ENCODE measurements at regions not wholly inside any gene's neighbourhood (a gene's known extent, or its start where the extent isn't known, plus 50 kb on each side); places are given as distances from the start of the nearest gene placed in this dataset.

DNA sequence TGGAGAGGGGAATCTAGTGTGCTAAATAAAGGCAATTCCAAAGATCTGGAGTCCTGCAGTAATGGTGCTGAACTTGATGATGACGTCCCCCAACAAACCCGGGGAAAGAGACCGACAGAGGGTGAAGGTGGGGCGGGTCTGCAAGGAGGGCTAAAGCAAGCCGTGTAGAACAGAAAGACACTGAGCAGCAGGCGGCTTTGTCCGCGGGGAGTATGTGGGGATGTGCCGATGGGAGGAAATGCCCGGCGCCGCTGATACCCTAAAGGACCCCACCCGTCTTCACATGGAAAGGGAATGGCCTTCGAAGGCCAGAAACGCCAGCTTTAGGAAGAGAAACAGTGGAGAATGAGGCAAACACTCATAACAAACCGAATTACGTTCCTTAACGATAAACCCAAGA, 528.9 kb downstream of the ZNF674 start:
- Mint-ChIP-seq H3K27me3 (ENCODE audit: low read depth in 3 of 3) (peaks cover 0 to 13% (median 0%) of the 10 kb centered on the region in 3 donors), H3K27ac (no peak overlapping the region), H3K4me3 (no peak overlapping the region), H3K36me3 (no peaks in the 10 kb centered on the region), H3K4me1 (no peaks in the 10 kb centered on the region), H3K9me3 (peaks cover 0 to 5% (median 0%) of the 10 kb centered on the region in 7 donors)
- H2AFZ ChIP-seq (ENCODE audit: insufficient read depth, low read depth, low read length, poor library complexity, severe bottlenecking): no peak overlapping the region
- no peaks in the 10 kb centered on the region for H3K4me1 ChIP-seq (ENCODE audit: control insufficient read depth in 1 of 2, insufficient read depth in 2 of 2, low read length in 2 of 2)
- H3K9me3 ChIP-seq (replicated peaks in 1 of 2; ENCODE audit: control insufficient read depth in 1 of 2, insufficient read depth in 1 of 2, low read length in 2 of 2): no peaks in the 10 kb centered on the region
- WGBS (ENCODE audit: insufficient coverage): 95% methylated on average over 3 of the region's 18 CpGs
- no peaks in the 10 kb centered on the region for H4K20me1 ChIP-seq (ENCODE audit: insufficient read depth, low read length)
- TF ChIP-seq, protein P1, sequence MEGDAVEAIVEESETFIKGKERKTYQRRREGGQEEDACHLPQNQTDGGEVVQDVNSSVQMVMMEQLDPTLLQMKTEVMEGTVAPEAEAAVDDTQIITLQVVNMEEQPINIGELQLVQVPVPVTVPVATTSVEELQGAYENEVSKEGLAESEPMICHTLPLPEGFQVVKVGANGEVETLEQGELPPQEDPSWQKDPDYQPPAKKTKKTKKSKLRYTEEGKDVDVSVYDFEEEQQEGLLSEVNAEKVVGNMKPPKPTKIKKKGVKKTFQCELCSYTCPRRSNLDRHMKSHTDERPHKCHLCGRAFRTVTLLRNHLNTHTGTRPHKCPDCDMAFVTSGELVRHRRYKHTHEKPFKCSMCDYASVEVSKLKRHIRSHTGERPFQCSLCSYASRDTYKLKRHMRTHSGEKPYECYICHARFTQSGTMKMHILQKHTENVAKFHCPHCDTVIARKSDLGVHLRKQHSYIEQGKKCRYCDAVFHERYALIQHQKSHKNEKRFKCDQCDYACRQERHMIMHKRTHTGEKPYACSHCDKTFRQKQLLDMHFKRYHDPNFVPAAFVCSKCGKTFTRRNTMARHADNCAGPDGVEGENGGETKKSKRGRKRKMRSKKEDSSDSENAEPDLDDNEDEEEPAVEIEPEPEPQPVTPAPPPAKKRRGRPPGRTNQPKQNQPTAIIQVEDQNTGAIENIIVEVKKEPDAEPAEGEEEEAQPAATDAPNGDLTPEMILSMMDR (IDR thresholded peaks at IDR 0.05): no peak
- no peak overlapping the region for H3K4me3 ChIP-seq (replicated peaks in 1 of 3; ENCODE audit: low read depth in 2 of 3, low read length in 3 of 3)
- no peaks in the 10 kb centered on the region for H3K79me2 ChIP-seq (ENCODE audit: insufficient read depth, low read length)
- no peaks in the 10 kb centered on the region for H3K36me3 ChIP-seq (replicated peaks in 1 of 2; ENCODE audit: control insufficient read depth in 1 of 2, insufficient read depth in 2 of 2, low read length in 2 of 2)
- intact Hi-C loops (cut with micrococcal nuclease): no loop called here
- H3K27me3 ChIP-seq (ENCODE audit: control insufficient read depth in 2 of 2, insufficient read depth in 2 of 2, low read length in 2 of 2): peaks cover 0 to 3% of the 10 kb centered on the region in 2 donors
- DNase-seq: no peak
- no peak overlapping the region for H3K4me2 ChIP-seq (replicated peaks; ENCODE audit: extremely low read depth, low read length, poor library complexity, severe bottlenecking)
- no peak overlapping the region for H3K9ac ChIP-seq (ENCODE audit: insufficient read depth, low read length, poor library complexity, severe bottlenecking)
- no peak overlapping the region for H3K27ac ChIP-seq (ENCODE audit: low read depth in 1 of 2, low read length in 2 of 2)

GRCh38 chrX:46015653-46016052, 529.6 kb downstream of the ZNF674 start:
- Histone ChIP-seq H3K27me3 (ENCODE audit: control insufficient read depth in 2 of 2, insufficient read depth in 2 of 2, low read length in 2 of 2) (peaks cover 0 to 3% of the 10 kb centered on the region in 2 donors), H3K79me2 (ENCODE audit: insufficient read depth, low read length) (no peaks in the 10 kb centered on the region), H3K27ac (ENCODE audit: low read depth in 1 of 2, low read length in 2 of 2) (no peak overlapping the region), H4K20me1 (ENCODE audit: insufficient read depth, low read length) (no peaks in the 10 kb centered on the region), H3K4me3 (replicated peaks in 1 of 3; ENCODE audit: low read depth in 2 of 3, low read length in 3 of 3) (no peak overlapping the region), H3K4me1 (ENCODE audit: control insufficient read depth in 1 of 2, insufficient read depth in 2 of 2, low read length in 2 of 2) (no peaks in the 10 kb centered on the region), H2AFZ (ENCODE audit: insufficient read depth, low read depth, low read length, poor library complexity, severe bottlenecking) (no peak overlapping the region), H3K9ac (ENCODE audit: insufficient read depth, low read length, poor library complexity, severe bottlenecking) (no peak overlapping the region), H3K4me2 (replicated peaks; ENCODE audit: extremely low read depth, low read length, poor library complexity, severe bottlenecking) (no peak overlapping the region), H3K9me3 (replicated peaks in 1 of 2; ENCODE audit: control insufficient read depth in 1 of 2, insufficient read depth in 1 of 2, low read length in 2 of 2) (no peaks in the 10 kb centered on the region), H3K36me3 (replicated peaks in 1 of 2; ENCODE audit: control insufficient read depth in 1 of 2, insufficient read depth in 2 of 2, low read length in 2 of 2) (no peaks in the 10 kb centered on the region)
- WGBS (ENCODE audit: insufficient coverage): no CpG with 5 or more reads among the region's 2 CpGs
- no peaks in the 10 kb centered on the region for H3K36me3 Mint-ChIP-seq
- TF ChIP-seq, protein P1 (IDR thresholded peaks at IDR 0.05): no peak
- no peak for DNase-seq
- intact Hi-C loops (cut with micrococcal nuclease): no loop called here
- H3K4me3 Mint-ChIP-seq: no peak overlapping the region
- peaks cover 0 to 13% (median 0%) of the 10 kb centered on the region in 3 donors for H3K27me3 Mint-ChIP-seq (ENCODE audit: low read depth in 3 of 3)
- H3K27ac Mint-ChIP-seq: no peak overlapping the region
- peaks cover 0 to 5% (median 0%) of the 10 kb centered on the region in 7 donors for H3K9me3 Mint-ChIP-seq
- H3K4me1 Mint-ChIP-seq: no peaks in the 10 kb centered on the region
